ENCODE measurements at regions not wholly inside any gene's neighbourhood (a gene's known extent, or its start where the extent isn't known, plus 50 kb on each side); places are given as distances from the start of the nearest gene placed in this dataset.

- ChIA-PET CTCF (no interaction called here), POLR2A (ENCODE audit: unreplicated experiment) (no interaction called here)
- DNase-seq (no peak), ATAC-seq (no peak)
- Histone ChIP-seq H3K27me3 (ENCODE audit: low read length) (no peaks in the 10 kb centered on the region), H3K9me3 (ENCODE audit: low read length) (no peaks in the 10 kb centered on the region), H3K4me2 (ENCODE audit: low read length) (no peak overlapping the region), H3K9me2 (replicated peaks; ENCODE audit: low read length) (no peaks in the 10 kb centered on the region), H3F3A (ENCODE audit: low read length, unreplicated experiment) (no peaks in the 10 kb centered on the region), H4K20me1 (ENCODE audit: low read length) (no peaks in the 10 kb centered on the region), H3K36me3 (ENCODE audit: low read depth, low read length) (no peaks in the 10 kb centered on the region), H3K4me1 (ENCODE audit: insufficient read depth, low read length) (0 out of 2 replicates have a peak, but pooled peaks cover 4% of the 10 kb centered on the region), H2AFZ (ENCODE audit: low read length) (no peak overlapping the region), H3K4me3 (ENCODE audit: low read length) (no peak overlapping the region), H3K9ac (ENCODE audit: low read length) (no peak overlapping the region), H3K27ac (ENCODE audit: low read length) (no peak overlapping the region), H3K79me2 (ENCODE audit: low read length) (no peaks in the 10 kb centered on the region)
- TF ChIP-seq EZH2 (IDR thresholded peaks at IDR 0.05; ENCODE audit: low read length, unreplicated experiment) (no peak), CTCF (conservative IDR thresholded peaks at IDR 0.05; ENCODE audit: low read depth, low read length) (no peak), EZH2phosphoT487 (IDR thresholded peaks at IDR 0.05; ENCODE audit: borderline replicate concordance, low read length) (no peak)
- BruUV-seq (replicated peaks) = no TSS peak
- intact Hi-C loops (cut with micrococcal nuclease) = no loop called here
Observed at GRCh38 chr20:50449738-50450492, 60.3 kb upstream of the PTPN1 start.

DNA sequence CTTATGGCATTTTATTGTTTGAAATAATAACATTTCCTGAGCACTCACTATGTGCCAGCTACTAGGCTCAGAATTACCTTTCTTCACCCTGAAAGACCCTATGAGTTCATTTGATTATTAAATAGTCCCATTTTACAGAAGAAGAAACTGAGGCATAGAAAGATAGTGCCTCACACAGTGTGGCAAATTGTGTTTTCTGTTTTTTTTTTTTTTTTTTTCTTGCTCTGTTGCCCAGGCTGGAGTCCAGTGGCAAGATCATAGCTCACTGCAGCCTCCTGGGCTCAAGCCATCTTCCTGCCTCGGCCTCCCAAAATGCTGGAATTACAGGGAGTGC lies 59.7 kb upstream of the PTPN1 start:
- Histone ChIP-seq H3K36me3 (ENCODE audit: low read depth, low read length) (no peaks in the 10 kb centered on the region), H3K27ac (ENCODE audit: low read length) (no peak overlapping the region), H3K27me3 (ENCODE audit: low read length) (no peaks in the 10 kb centered on the region), H3K9ac (ENCODE audit: low read length) (no peak overlapping the region), H3F3A (ENCODE audit: low read length, unreplicated experiment) (no peaks in the 10 kb centered on the region), H3K4me2 (ENCODE audit: low read length) (no peak overlapping the region), H3K4me3 (ENCODE audit: low read length) (no peak overlapping the region), H2AFZ (ENCODE audit: low read length) (no peak overlapping the region), H3K4me1 (ENCODE audit: insufficient read depth, low read length) (0 out of 2 replicates have a peak, but pooled peaks cover 4% of the 10 kb centered on the region), H4K20me1 (ENCODE audit: low read length) (no peaks in the 10 kb centered on the region), H3K9me3 (ENCODE audit: low read length) (no peaks in the 10 kb centered on the region), H3K9me2 (replicated peaks; ENCODE audit: low read length) (no peaks in the 10 kb centered on the region), H3K79me2 (ENCODE audit: low read length) (no peaks in the 10 kb centered on the region)
- ChIA-PET POLR2A (ENCODE audit: unreplicated experiment) (interaction anchor here (0.6 to 0.7 kb wide), 2 partner anchors 14 to 24 kb away, joined by 8 to 12 read pairs; no protein-coding TSS in a partner anchor), CTCF (no interaction called here)
- no peak for TF ChIP-seq CTCF (conservative IDR thresholded peaks at IDR 0.05; ENCODE audit: low read depth, low read length)
- TF ChIP-seq EZH2phosphoT487 (IDR thresholded peaks at IDR 0.05; ENCODE audit: borderline replicate concordance, low read length) = no peak
- no peak for TF ChIP-seq EZH2 (IDR thresholded peaks at IDR 0.05; ENCODE audit: low read length, unreplicated experiment)
- no TSS peak for BruUV-seq (replicated peaks)
- no peak for DNase-seq
- no peak for ATAC-seq
- intact Hi-C loops (cut with micrococcal nuclease) = no loop called here
